Stomach (tissue), 8 donors: ENCODE measurements at regions not wholly inside any gene's neighbourhood (a gene's known extent, or its start where the extent isn't known, plus 50 kb on each side); places are given as distances from the start of the nearest gene placed in this dataset.

Experiments
- DNase-seq, 2 donors: peaks; one replicate each; pipeline versions ENCODE4 v3.0.0 to v3.0.0-alpha.2; 2013 to 2019
- H3K27ac ChIP-seq, 5 donors: fragments of 200-600 bp in 4 of 5; sonication (generic) in 4 of 5; one replicate each; pipeline ENCODE4 v1.5.1; 2013 to 2019; ENCODE audit warnings: mild to moderate bottlenecking in 1 of 5, moderate library complexity in 1 of 5
- H3K27me3 ChIP-seq, 3 donors: fragments of 200-600 bp; sonication (generic); one replicate each; pipeline ENCODE4 v1.5.1; 2017 to 2019; ENCODE audit warnings: mixed run types in 1 of 3
- H3K36me3 ChIP-seq, 4 donors: fragments of 200-600 bp; sonication (generic); 1 replicate in 3 of 4; 2 replicates in 1 of 4; pipeline ENCODE4 v1.5.1; 2016 to 2019
- H3K4me1 ChIP-seq, 4 donors: fragments of 200-600 bp; sonication (generic); one replicate each; pipeline ENCODE4 v1.5.1; 2016 to 2019
- H3K4me3 ChIP-seq, 4 donors: fragments of 200-600 bp; sonication (generic) in 3 of 4; one replicate each; pipeline ENCODE4 v1.5.1; 2016 to 2019; ENCODE audit warnings: mild to moderate bottlenecking in 1 of 4
- H3K9me3 ChIP-seq, 4 donors: fragments of 200-600 bp; sonication (generic); one replicate each; pipeline ENCODE4 v1.5.1; 2016 to 2019
- CTCF ChIP-seq, 7 experiments: fragments of 450-650 bp in 4 of 7; fragments of 200-600 bp in 3 of 7; sonication (generic) in 3 of 7; IDR thresholded peaks; one replicate each; pipeline ENCODE4 v1.5.1; 2016 to 2019; ENCODE audit warnings: antibody characterized with exemption in 7 of 7, control low read depth in 2 of 7, mild to moderate bottlenecking in 1 of 7
- EP300 ChIP-seq: sonication (generic); formaldehyde crosslinking; IDR thresholded peaks from one replicate; pipeline ENCODE4 v1.6.1; 2017; ENCODE audit warnings: antibody characterized with exemption
- POLR2A ChIP-seq, 4 donors: fragments of 450-650 bp; IDR thresholded peaks; one replicate each; pipeline ENCODE4 v1.6.1; 2016; ENCODE audit warnings: antibody characterized with exemption in 4 of 4, control low read depth in 2 of 4, mild to moderate bottlenecking in 1 of 4, moderate library complexity in 1 of 4
- POLR2AphosphoS5 ChIP-seq, 3 donors: sonication (generic); formaldehyde crosslinking; IDR thresholded peaks; one replicate each; pipeline ENCODE4 v1.6.1; 2016; ENCODE audit warnings: antibody characterized with exemption in 3 of 3
- WGBS, 5 donors: extraction: QIAGEN DNeasy Blood & Tissue Kit in 3 of 5; methylation state at CpG; one replicate each; pipeline versions ENCODE4 v1.1.5 to v1.1.7; 2013 to 2018; 5-methylcytosine and 5-hydroxymethylcytosine counted together
- intact Hi-C: fragments of 100-400 bp; cut with DNase I; formaldehyde crosslinking; loops from one replicate; pipeline ENCODE4 v1.15.1; 2023; ENCODE audit warnings: low total_unique reads
- donor health status: healthy with polysubstance abuse.
- donor health status: Bipolar disorder and iron deficiency.
- donor health status: healthy.

- Histone ChIP-seq H3K9me3 (no peaks in the 10 kb centered on the region), H3K36me3 (no peaks in the 10 kb centered on the region), H3K4me1 (peaks cover 0 to 12% (median 3%) of the 10 kb centered on the region in 4 donors), H3K4me3 (no peak overlapping the region), H3K27me3 (no peaks in the 10 kb centered on the region), H3K27ac (peak overlapping the region in 2 of 5 donors; percentile 39 to 52)
- peak in 1 of 2 donors; percentile 26 for DNase-seq
- intact Hi-C loops = loop anchor here (10.0 kb wide), 1 partner anchor 982 kb away; the partner anchor contains the start of gene OPN5
- TF ChIP-seq CTCF (IDR thresholded peaks at IDR 0.05) = no peak
- no peak for TF ChIP-seq POLR2AphosphoS5 (IDR thresholded peaks at IDR 0.05)
- TF ChIP-seq EP300 = no peak
- no peak for TF ChIP-seq POLR2A (IDR thresholded peaks at IDR 0.05)
- WGBS, 5 donors = 54 to 67% (median 62%) methylated on average over 3 of the region's 3 CpGs
These were observed 655.4 kb upstream of the PTCHD4 start for GRCh38 chr6:48766349-48766748.

GRCh38 chr6:48765352-48765961 is 654.5 kb upstream of the PTCHD4 start:
- 9 to 13% (median 11%) methylated on average over 7 of the region's 7 CpGs for WGBS, 5 donors
- Histone ChIP-seq H3K36me3 (no peaks in the 10 kb centered on the region), H3K4me1 (peaks cover 0 to 12% (median 3%) of the 10 kb centered on the region in 4 donors), H3K27ac (peak overlapping the region in 2 of 5 donors; percentile 39 to 52), H3K9me3 (no peaks in the 10 kb centered on the region), H3K4me3 (no peak overlapping the region), H3K27me3 (no peaks in the 10 kb centered on the region)
- intact Hi-C loops = loop anchor here (10.0 kb wide), 1 partner anchor 981 kb away; the partner anchor contains the start of gene OPN5
- no peak for TF ChIP-seq POLR2AphosphoS5 (IDR thresholded peaks at IDR 0.05)
- TF ChIP-seq CTCF (IDR thresholded peaks at IDR 0.05) = peak in 4 of 7 experiments; percentile 22 to 47 (median 30)
- peak; percentile 32 to 77 for DNase-seq

- no peak for TF ChIP-seq EP300
- no peak for TF ChIP-seq CTCF (IDR thresholded peaks at IDR 0.05)
- no peak for TF ChIP-seq POLR2AphosphoS5 (IDR thresholded peaks at IDR 0.05)
- TF ChIP-seq POLR2A (IDR thresholded peaks at IDR 0.05) = no peak
- Histone ChIP-seq H3K27ac (no peak overlapping the region), H3K4me3 (no peak overlapping the region), H3K36me3 (no peaks in the 10 kb centered on the region), H3K4me1 (peaks cover 0 to 12% (median 3%) of the 10 kb centered on the region in 4 donors), H3K27me3 (no peaks in the 10 kb centered on the region), H3K9me3 (no peaks in the 10 kb centered on the region)
- 27 to 63% (median 43%) methylated on average over 6 of the region's 6 CpGs for WGBS, 5 donors
- DNase-seq = peak in 1 of 2 donors; percentile 23
- intact Hi-C loops = loop anchor here (10.0 kb wide), 1 partner anchor 980 kb away; the partner anchor contains the start of gene OPN5
These were observed 653.5 kb upstream of the PTCHD4 start for GRCh38 chr6:48764286-48765044.

- Histone ChIP-seq H3K4me3 (no peak overlapping the region), H3K27ac (no peak overlapping the region), H3K36me3 (no peaks in the 10 kb centered on the region), H3K4me1 (no peaks in the 10 kb centered on the region), H3K27me3 (no peaks in the 10 kb centered on the region), H3K9me3 (no peaks in the 10 kb centered on the region)
- TF ChIP-seq CTCF (IDR thresholded peaks at IDR 0.05) (no peak), EP300 (no peak), POLR2A (IDR thresholded peaks at IDR 0.05) (no peak), POLR2AphosphoS5 (IDR thresholded peaks at IDR 0.05) (no peak)
- WGBS, 5 donors = 44 to 86% (median 63%) methylated on average over 1 of the region's 1 CpG
- no peak for DNase-seq
- intact Hi-C loops = no loop called here
These were observed 646.7 kb upstream of the PTCHD4 start for GRCh38 chr6:48757661-48758060.
